Spleen (tissue), 7 donors: ENCODE measurements at regions not wholly inside any gene's neighbourhood (a gene's known extent, or its start where the extent isn't known, plus 50 kb on each side); places are given as distances from the start of the nearest gene placed in this dataset.

Source experiments
- CTCF ChIP-seq, 11 experiments: fragments of 200-600 bp in 7 of 11; fragments of 450-650 bp in 4 of 11; sonication (generic) in 4 of 11; IDR thresholded peaks in 8 of 11; conservative IDR thresholded peaks in 3 of 11; 1 replicate in 7 of 11; 2 replicates in 4 of 11; pipeline versions ENCODE4 v1.4.0 to v1.8.0; 2016 to 2021; ENCODE audit warnings: antibody characterized with exemption in 11 of 11, inconsistent platforms in 4 of 11, mild to moderate bottlenecking in 1 of 11
- POLR2AphosphoS5 ChIP-seq, 3 donors: sonication (generic); formaldehyde crosslinking; IDR thresholded peaks; one replicate each; pipeline ENCODE4 v1.5.1; 2017; ENCODE audit warnings: antibody characterized with exemption in 3 of 3
- donor health status: DM: no; HTN: no; CAD: no; lungs with moderate emphysema.
- donor health status: DM: no; HTN: no; CAD: no.
- donor health status: DM: no; HTN: no; CAD: no.

- TF ChIP-seq POLR2AphosphoS5 (IDR thresholded peaks at IDR 0.05), result peak in 1 of 3 donors; percentile 16
- TF ChIP-seq CTCF (IDR thresholded peaks at IDR 0.05 in 8 of 11, conservative IDR thresholded peaks at IDR 0.05 in 3 of 11), result no peak
Measured at GRCh38 chr4:52263607-52264006, 212.5 kb downstream of the SPATA18 start.
